ENCODE measurements at regions not wholly inside any gene's neighbourhood (a gene's known extent, or its start where the extent isn't known, plus 50 kb on each side); places are given as distances from the start of the nearest gene placed in this dataset.

GRCh38 chr3:106086636-106087035 is 217.8 kb upstream of the CBLB start:
- Histone ChIP-seq H3K4me2 (ENCODE audit: low read length) (no peak overlapping the region), H3K27ac (ENCODE audit: low read depth, low read length) (no peak overlapping the region), H3K18ac (ENCODE audit: low read length) (no peak overlapping the region), H3K79me1 (ENCODE audit: low read length) (no peaks in the 10 kb centered on the region), H3K9ac (ENCODE audit: low read length) (no peak overlapping the region), H3K27me3 (ENCODE audit: insufficient read depth, low read length) (no peaks in the 10 kb centered on the region), H3K36me3 (ENCODE audit: control insufficient read depth in 1 of 2, insufficient read depth in 2 of 2, low read length in 2 of 2) (no peaks in the 10 kb centered on the region), H4K8ac (ENCODE audit: low read depth, low read length) (no peak overlapping the region), H3K9me3 (ENCODE audit: insufficient read depth, low read depth, low read length) (no peaks in the 10 kb centered on the region), H3K23ac (ENCODE audit: low read length) (no peak overlapping the region), H3K4me3 (ENCODE audit: low read depth, low read length) (no peak overlapping the region), H3K79me2 (ENCODE audit: control insufficient read depth, insufficient read depth, low read length, poor library complexity) (no peaks in the 10 kb centered on the region), H2AK5ac (ENCODE audit: low read length) (no peak overlapping the region), H2AFZ (ENCODE audit: insufficient read depth, low read length, poor library complexity) (no peak overlapping the region), H3K4ac (ENCODE audit: low read depth, low read length) (no peak overlapping the region), H3K4me1 (ENCODE audit: control insufficient read depth in 1 of 2, insufficient read depth in 2 of 2, low read length in 2 of 2) (no peaks in the 10 kb centered on the region), H2BK12ac (ENCODE audit: low read length) (no peak overlapping the region), H2BK120ac (ENCODE audit: insufficient read depth, low read length, poor library complexity) (no peak overlapping the region), H4K91ac (ENCODE audit: low read depth, low read length) (no peak overlapping the region), H2BK5ac (ENCODE audit: low read depth, low read length, poor library complexity) (no peak overlapping the region), H4K12ac (ENCODE audit: low read depth, low read length) (no peak overlapping the region), H3K14ac (ENCODE audit: low read length) (no peak overlapping the region)
- WGBS (ENCODE audit: extremely low coverage, insufficient coverage, insufficient read length): no CpG with 5 or more reads among the region's 4 CpGs
- no peak for DNase-seq

- no peak overlapping the region for H2BK12ac ChIP-seq (ENCODE audit: low read length)
- H4K12ac ChIP-seq (ENCODE audit: low read depth, low read length): no peak overlapping the region
- no peak for DNase-seq
- no peaks in the 10 kb centered on the region for H3K9me3 ChIP-seq (ENCODE audit: insufficient read depth, low read depth, low read length)
- no peak overlapping the region for H3K18ac ChIP-seq (ENCODE audit: low read length)
- WGBS (ENCODE audit: extremely low coverage, insufficient coverage, insufficient read length): no CpG with 5 or more reads among the region's 1 CpG
- no peak overlapping the region for H2BK5ac ChIP-seq (ENCODE audit: low read depth, low read length, poor library complexity)
- H3K4me1 ChIP-seq (ENCODE audit: control insufficient read depth in 1 of 2, insufficient read depth in 2 of 2, low read length in 2 of 2): no peaks in the 10 kb centered on the region
- no peaks in the 10 kb centered on the region for H3K36me3 ChIP-seq (ENCODE audit: control insufficient read depth in 1 of 2, insufficient read depth in 2 of 2, low read length in 2 of 2)
- H3K27me3 ChIP-seq (ENCODE audit: insufficient read depth, low read length): no peaks in the 10 kb centered on the region
- H4K91ac ChIP-seq (ENCODE audit: low read depth, low read length): no peak overlapping the region
- no peak overlapping the region for H2BK120ac ChIP-seq (ENCODE audit: insufficient read depth, low read length, poor library complexity)
- H3K9ac ChIP-seq (ENCODE audit: low read length): no peak overlapping the region
- H3K4ac ChIP-seq (ENCODE audit: low read depth, low read length): no peak overlapping the region
- no peak overlapping the region for H3K4me2 ChIP-seq (ENCODE audit: low read length)
- no peaks in the 10 kb centered on the region for H3K79me2 ChIP-seq (ENCODE audit: control insufficient read depth, insufficient read depth, low read length, poor library complexity)
- H2AK5ac ChIP-seq (ENCODE audit: low read length): no peak overlapping the region
- no peak overlapping the region for H4K8ac ChIP-seq (ENCODE audit: low read depth, low read length)
- no peak overlapping the region for H3K14ac ChIP-seq (ENCODE audit: low read length)
- H3K23ac ChIP-seq (ENCODE audit: low read length): no peak overlapping the region
- H3K79me1 ChIP-seq (ENCODE audit: low read length): no peaks in the 10 kb centered on the region
- H3K4me3 ChIP-seq (ENCODE audit: low read depth, low read length): no peak overlapping the region
- no peak overlapping the region for H2AFZ ChIP-seq (ENCODE audit: insufficient read depth, low read length, poor library complexity)
- H3K27ac ChIP-seq (ENCODE audit: low read depth, low read length): no peak overlapping the region
Observed at GRCh38 chr3:106088304-106088703, 219.5 kb upstream of the CBLB start.

- Histone ChIP-seq H3K79me2 (ENCODE audit: control insufficient read depth, insufficient read depth, low read length, poor library complexity) (no peaks in the 10 kb centered on the region), H2BK120ac (ENCODE audit: insufficient read depth, low read length, poor library complexity) (no peak overlapping the region), H3K4me2 (ENCODE audit: low read length) (no peak overlapping the region), H3K9ac (ENCODE audit: low read length) (no peak overlapping the region), H3K9me3 (ENCODE audit: insufficient read depth, low read depth, low read length) (no peaks in the 10 kb centered on the region), H2BK12ac (ENCODE audit: low read length) (no peak overlapping the region), H3K18ac (ENCODE audit: low read length) (no peak overlapping the region), H3K27ac (ENCODE audit: low read depth, low read length) (no peak overlapping the region), H3K36me3 (ENCODE audit: control insufficient read depth in 1 of 2, insufficient read depth in 2 of 2, low read length in 2 of 2) (no peaks in the 10 kb centered on the region), H3K23ac (ENCODE audit: low read length) (no peak overlapping the region), H2AK5ac (ENCODE audit: low read length) (no peak overlapping the region), H3K79me1 (ENCODE audit: low read length) (no peaks in the 10 kb centered on the region), H3K27me3 (ENCODE audit: insufficient read depth, low read length) (no peaks in the 10 kb centered on the region), H2AFZ (ENCODE audit: insufficient read depth, low read length, poor library complexity) (no peak overlapping the region), H3K4ac (ENCODE audit: low read depth, low read length) (no peak overlapping the region), H4K12ac (ENCODE audit: low read depth, low read length) (no peak overlapping the region), H3K4me1 (ENCODE audit: control insufficient read depth in 1 of 2, insufficient read depth in 2 of 2, low read length in 2 of 2) (no peaks in the 10 kb centered on the region), H3K14ac (ENCODE audit: low read length) (no peak overlapping the region), H3K4me3 (ENCODE audit: low read depth, low read length) (no peak overlapping the region), H4K8ac (ENCODE audit: low read depth, low read length) (no peak overlapping the region), H2BK5ac (ENCODE audit: low read depth, low read length, poor library complexity) (no peak overlapping the region), H4K91ac (ENCODE audit: low read depth, low read length) (no peak overlapping the region)
- no peak for DNase-seq
- no CpG with 5 or more reads among the region's 3 CpGs for WGBS (ENCODE audit: extremely low coverage, insufficient coverage, insufficient read length)
Observed at GRCh38 chr3:106088899-106089298, 220.1 kb upstream of the CBLB start.

GRCh38 chr3:106089806-106090205 is 221.0 kb upstream of the CBLB start:
- Histone ChIP-seq H3K18ac (ENCODE audit: low read length) (no peak overlapping the region), H3K9me3 (ENCODE audit: insufficient read depth, low read depth, low read length) (no peaks in the 10 kb centered on the region), H3K23ac (ENCODE audit: low read length) (no peak overlapping the region), H4K8ac (ENCODE audit: low read depth, low read length) (no peak overlapping the region), H3K4me3 (ENCODE audit: low read depth, low read length) (no peak overlapping the region), H3K27ac (ENCODE audit: low read depth, low read length) (no peak overlapping the region), H3K4me1 (ENCODE audit: control insufficient read depth in 1 of 2, insufficient read depth in 2 of 2, low read length in 2 of 2) (no peaks in the 10 kb centered on the region), H2AFZ (ENCODE audit: insufficient read depth, low read length, poor library complexity) (no peak overlapping the region), H3K4me2 (ENCODE audit: low read length) (no peak overlapping the region), H3K27me3 (ENCODE audit: insufficient read depth, low read length) (no peaks in the 10 kb centered on the region), H2BK120ac (ENCODE audit: insufficient read depth, low read length, poor library complexity) (no peak overlapping the region), H4K91ac (ENCODE audit: low read depth, low read length) (no peak overlapping the region), H3K4ac (ENCODE audit: low read depth, low read length) (no peak overlapping the region), H3K79me1 (ENCODE audit: low read length) (no peaks in the 10 kb centered on the region), H2AK5ac (ENCODE audit: low read length) (no peak overlapping the region), H3K9ac (ENCODE audit: low read length) (no peak overlapping the region), H3K79me2 (ENCODE audit: control insufficient read depth, insufficient read depth, low read length, poor library complexity) (no peaks in the 10 kb centered on the region), H3K14ac (ENCODE audit: low read length) (no peak overlapping the region), H4K12ac (ENCODE audit: low read depth, low read length) (no peak overlapping the region), H2BK5ac (ENCODE audit: low read depth, low read length, poor library complexity) (no peak overlapping the region), H3K36me3 (ENCODE audit: control insufficient read depth in 1 of 2, insufficient read depth in 2 of 2, low read length in 2 of 2) (no peaks in the 10 kb centered on the region), H2BK12ac (ENCODE audit: low read length) (no peak overlapping the region)
- WGBS (ENCODE audit: extremely low coverage, insufficient coverage, insufficient read length): no CpG with 5 or more reads among the region's 1 CpG
- no peak for DNase-seq

All from trophoblast cell (in vitro differentiated cells and primary cell).